SK-N-SH (cell line): ENCODE measurements at regions not wholly inside any gene's neighbourhood (a gene's known extent, or its start where the extent isn't known, plus 50 kb on each side); places are given as distances from the start of the nearest gene placed in this dataset.
"Not testable (repeated sequence)": the region's sequence is repeated elsewhere in the genome, so short reads cannot be mapped to it uniquely, and the experiment has no call there.

Experiments
- CHD2 ChIP-seq: fragments of 150-350 bp; IDR thresholded peaks from 2 replicates; pipeline ENCODE4 v1.6.1; 2018; ENCODE audit warnings: low read length; ENCODE audit not compliant: partially characterized antibody
- TAF1 ChIP-seq: IDR thresholded peaks from 2 replicates; pipeline ENCODE4 v1.6.1; 2012; ENCODE audit warnings: low read depth, mild to moderate bottlenecking, low read length, moderate library complexity, borderline replicate concordance
- TEAD4 ChIP-seq: IDR thresholded peaks from 2 replicates; pipeline ENCODE4 v1.4.0; 2012; ENCODE audit warnings: mild to moderate bottlenecking, borderline replicate concordance; ENCODE audit not compliant: insufficient read depth

DNA sequence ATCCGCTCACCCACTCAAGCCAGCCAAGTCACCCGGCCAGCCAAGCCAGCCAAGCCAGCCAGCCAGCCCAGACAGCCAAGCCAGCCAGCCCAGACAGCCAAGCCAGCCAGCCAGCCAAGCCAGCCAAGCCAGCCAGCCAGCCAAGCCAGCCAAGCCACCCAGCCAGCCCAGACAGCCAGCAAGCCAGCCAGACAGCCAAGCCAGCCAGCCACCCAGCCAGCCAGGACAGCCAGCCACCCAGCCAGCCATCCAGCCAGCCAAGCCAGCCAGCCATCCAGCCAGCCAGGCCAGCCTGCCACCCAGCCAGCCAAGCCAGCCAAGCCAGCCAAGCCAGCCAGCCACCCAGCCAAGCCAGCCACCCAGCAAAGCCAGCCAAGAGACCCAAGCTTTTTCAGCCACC lies 316.8 kb upstream of the PLGLB2 start:
- TF ChIP-seq CHD2, TAF1, TEAD4: not testable (repeated sequence)
